ENCODE measurements at regions not wholly inside any gene's neighbourhood (a gene's known extent, or its start where the extent isn't known, plus 50 kb on each side); places are given as distances from the start of the nearest gene placed in this dataset.
"Not testable (repeated sequence)": the region's sequence is repeated elsewhere in the genome, so short reads cannot be mapped to it uniquely, and the experiment has no call there.

- no peak for DNase-seq
Observed at GRCh38 chr2:195337597-195337996, 319.4 kb upstream of the SLC39A10 start.

DNA sequence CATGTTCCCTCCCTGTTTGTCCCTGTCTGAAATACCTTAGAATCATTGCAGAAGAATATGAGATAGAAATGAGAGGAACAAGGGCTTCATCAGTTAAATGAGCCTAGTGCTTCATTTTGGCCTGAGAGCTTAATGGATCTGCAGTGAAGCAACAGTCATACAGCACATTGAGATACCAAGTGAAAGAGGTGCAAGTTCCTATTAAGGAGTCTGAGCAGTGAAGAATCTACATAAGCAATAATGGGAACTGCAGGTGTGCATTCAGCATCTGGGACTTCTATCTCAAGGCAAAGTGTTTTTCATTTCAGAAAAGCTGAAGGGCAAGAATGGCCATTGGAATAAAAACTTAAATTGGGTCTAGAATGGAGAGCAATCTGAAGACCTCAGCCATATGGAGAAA, 323.2 kb upstream of the SLC39A10 start:
- DNase-seq = no peak

DNA sequence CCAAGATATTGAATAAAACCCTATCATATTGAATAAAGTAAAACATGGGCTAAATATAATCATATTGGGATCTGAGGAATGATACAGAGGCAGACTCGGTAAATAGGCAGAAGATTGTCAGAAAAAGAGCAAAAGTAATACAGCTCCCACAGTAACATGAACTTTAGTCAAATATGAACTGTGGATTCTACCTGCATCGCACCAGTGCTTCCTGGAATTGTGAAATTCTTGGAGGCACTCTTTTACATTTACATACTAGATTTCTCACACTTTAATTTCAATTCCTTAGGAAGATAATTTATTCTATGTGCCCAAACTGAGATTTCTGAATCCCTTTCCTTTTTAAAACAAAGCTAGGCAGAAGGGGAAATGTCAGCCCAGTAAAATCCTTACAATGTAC, 325.1 kb upstream of the SLC39A10 start:
- DNase-seq = no peak

DNA sequence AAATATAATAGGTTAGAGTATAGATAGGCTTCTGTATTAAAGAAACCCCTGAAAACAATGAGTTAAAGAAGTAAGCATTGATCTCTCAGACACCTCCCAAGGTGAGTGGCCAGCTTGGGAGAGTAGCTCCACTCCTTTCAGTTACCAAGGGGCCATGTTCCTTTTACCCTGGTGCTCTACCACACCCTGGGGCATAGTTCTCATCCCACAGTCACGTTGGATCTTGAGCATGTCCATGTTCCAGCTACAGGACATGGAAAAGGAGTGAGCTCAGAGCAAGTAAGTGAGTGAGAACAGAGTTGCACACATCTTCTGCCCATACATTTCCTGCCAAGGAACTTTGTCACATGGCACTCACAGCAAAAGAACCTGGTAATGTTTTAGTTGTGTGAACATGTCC, 325.9 kb upstream of the SLC39A10 start:
- no peak for DNase-seq

GRCh38 chr2:195330513-195330956, 326.5 kb upstream of the SLC39A10 start:
- no peak for DNase-seq

DNA sequence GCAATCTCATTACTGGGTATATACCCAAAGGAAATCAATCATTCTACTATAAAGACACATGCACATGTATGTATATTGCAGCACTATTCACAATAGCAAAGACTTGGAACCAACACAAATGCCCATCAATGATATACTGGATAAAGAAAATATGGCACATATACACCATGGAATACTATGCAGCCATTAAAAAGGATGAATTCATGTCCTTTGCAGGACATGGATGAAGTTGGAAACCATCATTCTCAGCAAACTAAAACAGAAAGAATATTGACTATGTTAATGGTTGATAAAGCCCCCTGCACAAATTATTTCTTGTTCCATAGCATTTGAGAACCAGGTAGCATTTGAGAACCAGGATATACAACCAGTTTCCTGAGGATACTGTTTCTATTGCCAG, 327.2 kb upstream of the SLC39A10 start:
- not testable (repeated sequence) for DNase-seq

DNA sequence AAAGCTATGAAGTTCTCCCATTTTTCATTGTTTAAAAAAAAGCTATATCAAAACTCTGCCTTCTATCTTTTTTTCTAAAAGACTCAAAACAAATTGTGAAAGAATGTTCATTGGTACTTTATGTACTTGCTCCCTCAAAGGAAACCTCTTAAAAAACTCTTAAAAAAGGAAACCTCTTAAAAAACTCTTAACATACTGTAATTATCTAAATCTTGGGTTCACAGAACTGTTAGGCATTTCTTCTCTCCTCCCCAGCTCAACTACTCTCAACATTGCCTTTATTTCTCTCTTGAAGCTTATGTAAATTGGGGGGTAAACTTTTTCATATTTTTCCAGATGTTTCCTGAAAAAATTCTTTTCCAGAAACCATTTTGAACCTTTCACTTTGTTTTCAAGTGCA, 330.5 kb upstream of the SLC39A10 start:
- no peak for DNase-seq

- DNase-seq = no peak
Observed at GRCh38 chr2:195322324-195322723, 334.7 kb upstream of the SLC39A10 start.

DNA sequence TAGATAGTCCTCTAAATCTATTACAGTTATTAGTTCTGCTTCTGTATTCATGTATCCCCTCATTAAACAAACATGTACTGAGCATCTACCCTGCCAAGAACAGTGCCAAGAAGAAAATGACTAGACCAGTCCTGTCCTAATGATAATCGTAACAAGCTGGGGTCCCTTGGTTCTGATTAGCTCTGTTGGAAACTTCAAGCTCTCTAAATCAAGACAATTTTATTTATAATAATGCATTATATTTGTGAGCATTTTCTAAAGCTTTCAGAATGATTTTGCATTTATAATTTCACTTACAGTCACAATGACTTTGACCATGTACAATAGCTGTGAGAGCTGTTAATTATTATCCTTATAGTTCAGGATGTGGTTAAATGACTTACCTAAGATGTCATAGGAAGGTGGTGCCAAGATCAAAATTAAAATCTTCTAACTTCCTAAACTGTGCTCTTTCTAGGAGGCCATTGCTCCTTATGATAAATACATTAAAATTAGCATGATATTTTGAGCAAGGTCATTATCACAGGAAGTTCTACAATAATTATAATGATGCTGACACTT, 336.5 kb upstream of the SLC39A10 start:
- DNase-seq = no peak

GRCh38 chr2:195319548-195320412, 337.2 kb upstream of the SLC39A10 start:
- no peak for DNase-seq

DNA sequence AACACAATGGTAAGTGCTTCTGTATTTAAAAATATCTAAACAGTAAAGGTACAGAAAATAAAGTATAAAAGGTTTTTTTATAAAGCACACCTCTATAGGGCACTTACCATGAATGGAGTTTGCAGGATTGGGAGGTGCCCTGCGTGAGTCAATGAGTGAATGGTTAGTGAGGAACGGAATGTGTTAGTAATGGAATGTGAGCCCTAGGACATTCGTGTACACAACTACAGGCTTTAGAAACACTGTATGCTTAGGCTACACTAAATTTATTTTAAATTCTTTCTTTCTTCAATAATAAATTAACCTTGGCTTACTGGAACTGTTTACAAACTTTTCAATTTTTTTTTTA, 337.9 kb upstream of the SLC39A10 start:
- no peak for DNase-seq

DNA sequence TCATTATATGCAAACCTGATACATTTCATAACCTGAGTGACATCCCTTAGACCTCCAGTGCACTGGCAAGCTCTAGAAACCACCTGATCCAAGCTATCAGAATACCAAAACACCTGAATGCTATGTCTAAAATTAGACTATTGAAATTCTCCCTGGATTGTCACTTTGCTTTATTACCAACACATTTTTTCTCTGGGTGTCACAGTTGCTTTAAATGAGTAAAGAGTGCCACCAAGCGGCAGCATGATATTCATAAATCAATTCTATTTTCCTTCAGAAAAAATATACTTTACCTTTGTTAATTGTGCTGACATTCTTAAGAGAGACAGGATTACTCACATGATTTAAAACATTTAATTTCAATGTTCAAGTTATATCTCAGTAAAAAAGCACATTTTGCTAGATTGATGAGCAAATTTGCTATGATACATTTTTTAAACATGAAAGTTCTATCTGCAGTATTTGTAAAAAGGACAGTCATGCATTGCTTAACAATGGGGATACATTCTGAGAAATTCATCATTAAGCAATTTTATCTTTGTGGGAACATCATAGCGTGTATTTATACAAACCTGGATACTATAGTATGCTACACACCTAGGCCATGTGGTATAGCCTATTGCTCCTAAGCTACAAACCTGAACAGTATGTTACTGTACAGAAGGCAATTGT, 338.4 kb upstream of the SLC39A10 start:
- DNase-seq = peak; percentile 29

GRCh38 chr2:195317550-195317949, 339.5 kb upstream of the SLC39A10 start:
- DNase-seq = no peak

DNA sequence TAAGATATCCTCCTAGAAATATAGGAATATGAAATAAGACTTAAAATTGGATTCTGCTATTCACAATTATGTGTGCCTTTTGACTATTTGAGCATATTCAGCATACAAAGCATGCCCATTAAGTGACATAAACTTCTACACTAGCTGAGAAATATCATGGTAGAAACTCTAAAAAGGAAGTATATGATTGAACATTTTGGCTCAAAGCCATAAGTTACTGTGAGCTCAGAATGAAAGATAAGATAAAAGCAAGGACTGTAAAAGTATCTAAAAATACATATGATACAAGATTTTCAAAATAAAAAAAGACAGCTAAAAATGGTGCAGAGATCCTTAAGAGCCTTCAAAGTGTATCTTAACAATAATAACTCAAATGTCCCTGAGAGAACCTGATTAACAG, 340.5 kb upstream of the SLC39A10 start:
- DNase-seq = no peak

- no peak for DNase-seq
Observed at GRCh38 chr2:195313962-195314361, 343.1 kb upstream of the SLC39A10 start.

DNA sequence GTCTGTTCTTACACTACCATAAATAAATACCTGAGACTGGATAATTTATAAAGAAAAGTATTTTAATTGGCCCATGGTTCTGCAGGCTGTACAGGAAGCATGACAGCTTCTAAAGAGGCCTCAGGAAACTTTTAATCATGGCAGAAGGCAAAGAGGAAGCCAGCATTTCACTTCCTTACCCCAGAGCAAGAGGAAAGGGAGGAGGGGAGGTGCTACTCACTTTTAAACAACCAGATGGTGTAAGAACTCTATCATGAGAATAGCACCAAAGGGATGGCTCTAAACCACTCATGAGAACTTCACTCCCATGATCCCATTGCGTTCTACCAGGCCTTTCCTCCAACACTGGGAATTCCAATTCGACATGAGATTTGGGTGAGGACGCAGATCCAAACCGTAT, 344.4 kb upstream of the SLC39A10 start:
- DNase-seq = no peak

DNA sequence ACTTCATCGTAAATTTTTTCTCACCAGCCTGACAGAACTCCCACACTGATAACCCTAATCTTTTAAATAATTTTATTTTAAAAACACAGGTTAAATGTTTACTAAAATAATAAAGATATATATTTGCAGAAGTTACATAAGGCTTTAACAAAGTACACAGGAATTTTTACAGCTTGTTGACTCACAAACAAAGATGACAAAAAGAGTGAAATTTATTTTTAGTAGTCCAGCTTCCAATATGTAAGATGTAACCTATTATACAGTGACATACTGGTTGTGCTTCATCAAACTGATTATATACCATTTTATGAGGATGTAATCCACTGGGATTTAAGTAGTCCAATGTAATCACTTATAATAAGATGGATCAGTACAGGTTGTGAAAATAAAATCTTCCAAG, 348.9 kb upstream of the SLC39A10 start:
- DNase-seq = no peak

DNA sequence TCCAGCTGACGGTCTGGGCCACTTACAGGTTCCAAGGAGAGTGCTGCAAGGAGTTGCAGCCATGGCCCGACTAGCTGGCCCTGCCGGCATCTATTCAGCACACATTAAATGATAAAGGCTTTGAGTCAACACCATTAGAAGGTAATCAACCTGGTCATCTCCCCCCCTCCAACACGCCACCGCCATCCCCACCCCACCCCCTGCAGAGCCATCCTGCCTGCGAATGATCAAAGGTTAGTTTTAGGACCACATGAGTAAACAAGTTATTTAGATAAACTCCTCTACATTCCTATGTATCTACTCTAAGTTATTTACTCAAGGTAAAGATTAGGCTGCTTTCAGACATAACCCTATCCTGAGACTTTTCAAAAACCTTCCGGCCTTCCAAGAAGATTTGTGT, 349.3 kb upstream of the SLC39A10 start:
- DNase-seq = no peak

DNA sequence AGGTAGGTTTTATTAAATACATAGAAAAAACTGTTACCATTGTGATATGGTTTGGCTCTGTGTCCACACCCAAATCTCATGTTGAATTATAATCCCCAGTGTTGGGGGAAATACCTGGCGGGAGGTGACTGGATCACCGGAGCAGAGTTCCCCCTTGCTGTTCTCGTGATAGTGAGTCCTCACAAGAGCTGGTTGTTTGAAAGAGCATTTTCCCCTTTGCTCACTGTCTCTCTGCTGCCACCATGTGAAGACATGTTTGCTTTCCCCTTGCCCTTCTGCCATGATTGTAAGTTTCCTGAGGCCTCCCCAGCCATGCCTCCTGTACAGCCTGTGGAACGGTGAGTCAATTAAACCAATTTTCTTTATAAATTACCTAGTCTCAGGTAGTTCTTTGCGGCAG, 352.7 kb upstream of the SLC39A10 start:
- DNase-seq = no peak

GRCh38 chr2:195300631-195301030, 356.4 kb upstream of the SLC39A10 start:
- no peak for DNase-seq

GRCh38 chr2:195299600-195299999, 357.4 kb upstream of the SLC39A10 start:
- DNase-seq = no peak

GRCh38 chr2:195296490-195296889, 360.5 kb upstream of the SLC39A10 start:
- DNase-seq = no peak

GRCh38 chr2:195289081-195289480, 367.9 kb upstream of the SLC39A10 start:
- DNase-seq = no peak

GRCh38 chr2:195279840-195280427, 377.1 kb upstream of the SLC39A10 start:
- DNase-seq = no peak

Measured in activated naive CD4-positive, alpha-beta T cell treated with Interleukin-2 at 50 U/mL for 16 hours (primary cell).